ENCODE measurements at regions not wholly inside any gene's neighbourhood (a gene's known extent, or its start where the extent isn't known, plus 50 kb on each side); places are given as distances from the start of the nearest gene placed in this dataset.

DNA sequence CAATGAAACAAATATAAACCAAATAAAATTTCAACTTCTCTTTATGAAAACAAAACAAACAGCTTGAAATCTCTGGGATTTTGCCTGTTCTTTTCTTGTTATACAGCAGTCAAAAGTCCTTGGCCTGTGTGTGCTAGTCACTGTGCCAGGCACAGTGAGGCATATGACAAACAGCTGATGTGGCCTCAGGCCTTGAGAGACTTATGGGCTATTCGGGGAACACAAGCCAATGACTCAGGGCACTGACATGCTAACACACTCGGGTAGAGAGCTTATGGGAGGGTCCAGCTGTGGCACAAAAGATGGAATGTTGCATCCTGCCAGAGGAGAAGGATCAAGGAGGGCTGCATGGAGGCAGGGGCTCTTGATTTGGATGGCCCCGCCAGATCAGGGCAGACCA, 95.4 kb upstream of the NKX2-2 start:
- Histone ChIP-seq H3K9me2 (ENCODE audit: insufficient read depth) (no peaks in the 10 kb centered on the region), H3K36me3 (ENCODE audit: control insufficient read depth in 1 of 2, insufficient read depth in 2 of 2, low read length in 2 of 2) (no peaks in the 10 kb centered on the region), H3K9ac (ENCODE audit: low read length) (no peak overlapping the region), H2AFZ (ENCODE audit: low read depth, low read length, poor library complexity, severe bottlenecking) (no peak overlapping the region), H3K27ac (ENCODE audit: low read depth, low read length) (no peak overlapping the region), H4K20me1 (ENCODE audit: insufficient read depth) (no peaks in the 10 kb centered on the region), H3K4me3 (replicated peaks in 1 of 2; ENCODE audit: low read depth in 1 of 2, low read length in 2 of 2) (no peak overlapping the region), H3K4me1 (ENCODE audit: control insufficient read depth in 1 of 2, insufficient read depth in 2 of 2, low read length in 2 of 2) (no peaks in the 10 kb centered on the region; a peak in 1 of 4 replicates), H3K4me2 (ENCODE audit: low read length) (no peak overlapping the region), H3K79me2 (ENCODE audit: insufficient read depth, low read length) (no peaks in the 10 kb centered on the region), H3K27me3 (ENCODE audit: insufficient read depth, low read length) (no peaks in the 10 kb centered on the region), H3K9me3 (ENCODE audit: control insufficient read depth in 1 of 2, insufficient read depth in 1 of 2, low read depth in 1 of 2, low read length in 2 of 2) (peaks cover 0 to 5% of the 10 kb centered on the region in 2 experiments; a peak in 1 of 4 replicates)
- DNase-seq (ENCODE audit: low read depth, low spot score) = no peak
- CTCF ChIA-PET = no interaction called here
- RAD21 ChIA-PET (ENCODE audit: low non-redundant PET in 1 of 2, low total read pairs in 2 of 2, uncharacterized antibody in 2 of 2, unreplicated experiment in 2 of 2) = no interaction called here
- POLR2A ChIA-PET = no interaction called here
- no TSS peak for BruUV-seq (replicated peaks)
- intact Hi-C loops (cut with micrococcal nuclease) = no loop called here
- TF ChIP-seq SIN3A (IDR thresholded peaks at IDR 0.05; ENCODE audit: low read depth) (no peak), CBX3 (IDR thresholded peaks at IDR 0.05; ENCODE audit: low read depth) (no peak), RAD21 (IDR thresholded peaks at IDR 0.05; ENCODE audit: low read depth) (no peak), YY1 (IDR thresholded peaks at IDR 0.05; ENCODE audit: extremely low read depth, insufficient replicate concordance, low read depth, low read length) (no peak), EGR1 (IDR thresholded peaks at IDR 0.05; ENCODE audit: low read depth) (no peak), EZH2 (IDR thresholded peaks at IDR 0.05) (no peak), JUND (IDR thresholded peaks at IDR 0.05) (no peak), CEBPB (IDR thresholded peaks at IDR 0.05; ENCODE audit: low read depth) (no peak), POLR2AphosphoS5 (IDR thresholded peaks at IDR 0.05; ENCODE audit: low read depth, low read length) (no peak), FOSL1 (IDR thresholded peaks at IDR 0.05; ENCODE audit: low read depth) (no peak)
- no peak for ATAC-seq

DNA sequence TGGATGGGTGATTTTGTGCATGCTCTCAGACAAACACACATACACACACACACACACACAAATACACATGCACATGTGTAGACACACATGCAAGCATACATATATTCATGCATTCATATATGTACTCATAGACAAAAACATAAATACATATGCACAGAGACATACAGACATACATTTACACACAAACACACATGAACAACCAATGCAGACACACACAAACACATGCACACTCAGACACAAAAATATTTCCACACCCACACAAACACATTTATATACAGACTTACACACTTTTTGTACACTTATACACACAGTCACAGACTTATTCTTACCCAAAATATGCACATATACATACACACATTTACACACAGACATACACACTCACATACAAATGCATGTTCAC, 94.9 kb upstream of the NKX2-2 start:
- Histone ChIP-seq H4K20me1 (ENCODE audit: insufficient read depth) (no peaks in the 10 kb centered on the region), H3K9ac (ENCODE audit: low read length) (no peak overlapping the region), H3K4me2 (ENCODE audit: low read length) (no peak overlapping the region), H3K4me1 (ENCODE audit: control insufficient read depth in 1 of 2, insufficient read depth in 2 of 2, low read length in 2 of 2) (no peaks in the 10 kb centered on the region; a peak in 1 of 4 replicates), H3K79me2 (ENCODE audit: insufficient read depth, low read length) (no peaks in the 10 kb centered on the region), H2AFZ (ENCODE audit: low read depth, low read length, poor library complexity, severe bottlenecking) (no peak overlapping the region), H3K27me3 (ENCODE audit: insufficient read depth, low read length) (no peaks in the 10 kb centered on the region), H3K27ac (ENCODE audit: low read depth, low read length) (no peak overlapping the region), H3K36me3 (ENCODE audit: control insufficient read depth in 1 of 2, insufficient read depth in 2 of 2, low read length in 2 of 2) (no peaks in the 10 kb centered on the region), H3K9me2 (ENCODE audit: insufficient read depth) (no peaks in the 10 kb centered on the region), H3K4me3 (replicated peaks in 1 of 2; ENCODE audit: low read depth in 1 of 2, low read length in 2 of 2) (no peak overlapping the region), H3K9me3 (ENCODE audit: control insufficient read depth in 1 of 2, insufficient read depth in 1 of 2, low read depth in 1 of 2, low read length in 2 of 2) (peaks cover 0 to 5% of the 10 kb centered on the region in 2 experiments; a peak in 1 of 4 replicates)
- ChIA-PET POLR2A (no interaction called here), RAD21 (ENCODE audit: low non-redundant PET in 1 of 2, low total read pairs in 2 of 2, uncharacterized antibody in 2 of 2, unreplicated experiment in 2 of 2) (no interaction called here), CTCF (no interaction called here)
- BruUV-seq (replicated peaks) = no TSS peak
- intact Hi-C loops (cut with micrococcal nuclease) = no loop called here
- no peak for ATAC-seq
- no peak for DNase-seq (ENCODE audit: low read depth, low spot score)
- TF ChIP-seq JUND (IDR thresholded peaks at IDR 0.05) (no peak), YY1 (IDR thresholded peaks at IDR 0.05; ENCODE audit: extremely low read depth, insufficient replicate concordance, low read depth, low read length) (no peak), ELF1 (IDR thresholded peaks at IDR 0.05; ENCODE audit: borderline replicate concordance, low read depth) (no peak), SP1 (IDR thresholded peaks at IDR 0.05; ENCODE audit: low read depth) (no peak), MAX (IDR thresholded peaks at IDR 0.05) (no peak), POLR2AphosphoS5 (IDR thresholded peaks at IDR 0.05; ENCODE audit: low read depth, low read length) (no peak), CEBPB (IDR thresholded peaks at IDR 0.05; ENCODE audit: low read depth) (no peak), CBX3 (IDR thresholded peaks at IDR 0.05; ENCODE audit: low read depth) (no peak), CTCF (IDR thresholded peaks at IDR 0.05 in 2 of 3, conservative IDR thresholded peaks at IDR 0.05 in 1 of 3; ENCODE audit: borderline replicate concordance in 1 of 3, insufficient read depth in 1 of 3, low read depth in 2 of 3, low read length in 2 of 3) (no peak), EGR1 (IDR thresholded peaks at IDR 0.05; ENCODE audit: low read depth) (no peak), ZNF274 (IDR thresholded peaks at IDR 0.05; ENCODE audit: low read depth, low read length) (no peak), RAD21 (IDR thresholded peaks at IDR 0.05; ENCODE audit: low read depth) (no peak), ZFX (IDR thresholded peaks at IDR 0.05) (no peak)
- TF ChIP-seq, protein P1, sequence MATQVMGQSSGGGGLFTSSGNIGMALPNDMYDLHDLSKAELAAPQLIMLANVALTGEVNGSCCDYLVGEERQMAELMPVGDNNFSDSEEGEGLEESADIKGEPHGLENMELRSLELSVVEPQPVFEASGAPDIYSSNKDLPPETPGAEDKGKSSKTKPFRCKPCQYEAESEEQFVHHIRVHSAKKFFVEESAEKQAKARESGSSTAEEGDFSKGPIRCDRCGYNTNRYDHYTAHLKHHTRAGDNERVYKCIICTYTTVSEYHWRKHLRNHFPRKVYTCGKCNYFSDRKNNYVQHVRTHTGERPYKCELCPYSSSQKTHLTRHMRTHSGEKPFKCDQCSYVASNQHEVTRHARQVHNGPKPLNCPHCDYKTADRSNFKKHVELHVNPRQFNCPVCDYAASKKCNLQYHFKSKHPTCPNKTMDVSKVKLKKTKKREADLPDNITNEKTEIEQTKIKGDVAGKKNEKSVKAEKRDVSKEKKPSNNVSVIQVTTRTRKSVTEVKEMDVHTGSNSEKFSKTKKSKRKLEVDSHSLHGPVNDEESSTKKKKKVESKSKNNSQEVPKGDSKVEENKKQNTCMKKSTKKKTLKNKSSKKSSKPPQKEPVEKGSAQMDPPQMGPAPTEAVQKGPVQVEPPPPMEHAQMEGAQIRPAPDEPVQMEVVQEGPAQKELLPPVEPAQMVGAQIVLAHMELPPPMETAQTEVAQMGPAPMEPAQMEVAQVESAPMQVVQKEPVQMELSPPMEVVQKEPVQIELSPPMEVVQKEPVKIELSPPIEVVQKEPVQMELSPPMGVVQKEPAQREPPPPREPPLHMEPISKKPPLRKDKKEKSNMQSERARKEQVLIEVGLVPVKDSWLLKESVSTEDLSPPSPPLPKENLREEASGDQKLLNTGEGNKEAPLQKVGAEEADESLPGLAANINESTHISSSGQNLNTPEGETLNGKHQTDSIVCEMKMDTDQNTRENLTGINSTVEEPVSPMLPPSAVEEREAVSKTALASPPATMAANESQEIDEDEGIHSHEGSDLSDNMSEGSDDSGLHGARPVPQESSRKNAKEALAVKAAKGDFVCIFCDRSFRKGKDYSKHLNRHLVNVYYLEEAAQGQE (IDR thresholded peaks at IDR 0.05; ENCODE audit: low read depth) = no peak
